NT2/D1 (cell line): ENCODE measurements at regions not wholly inside any gene's neighbourhood (a gene's known extent, or its start where the extent isn't known, plus 50 kb on each side); places are given as distances from the start of the nearest gene placed in this dataset.

Source experiments
- DNase-seq: peaks from one replicate; pipeline ENCODE4 v3.0.0-alpha.2; 2011; ENCODE audit warnings: low read depth, low spot score
- H3K27me3 ChIP-seq: 2 replicates; pipeline ENCODE4 v1.6.0; 2011; ENCODE audit warnings: mild to moderate bottlenecking; ENCODE audit not compliant: insufficient read length, insufficient read depth
- H3K36me3 ChIP-seq: 2 replicates; pipeline ENCODE4 v1.6.1; 2011; ENCODE audit warnings: mild to moderate bottlenecking, low read length, mixed read lengths; ENCODE audit not compliant: insufficient read depth, insufficient read length
- H3K4me1 ChIP-seq: 2 replicates; pipeline ENCODE4 v1.5.1; 2011; ENCODE audit not compliant: insufficient read depth, insufficient read length
- H3K4me3 ChIP-seq: 2 replicates; pipeline ENCODE4 v1.5.1; 2011; ENCODE audit warnings: low read depth; ENCODE audit not compliant: insufficient read length
- H3K9ac ChIP-seq: 2 replicates; pipeline ENCODE4 v1.6.0; 2011; ENCODE audit warnings: low read depth; ENCODE audit not compliant: insufficient read length
- H3K9me3 ChIP-seq: 2 replicates; pipeline ENCODE4 v1.5.1; 2011; ENCODE audit warnings: mild to moderate bottlenecking, low read length; ENCODE audit not compliant: insufficient read depth
- SUZ12 ChIP-seq: IDR thresholded peaks from 2 replicates; pipeline ENCODE4 v1.6.1; 2011; ENCODE audit not compliant: insufficient read length, insufficient read depth; ENCODE audit errors: extremely low read depth
- YY1 ChIP-seq: IDR thresholded peaks from 2 replicates; pipeline ENCODE4 v1.6.1; 2011; ENCODE audit not compliant: insufficient read length, insufficient read depth
- ZNF274 ChIP-seq: IDR thresholded peaks from 2 replicates; pipeline ENCODE4 v1.6.1; 2011; ENCODE audit warnings: mild to moderate bottlenecking, low read depth, low read length

DNA sequence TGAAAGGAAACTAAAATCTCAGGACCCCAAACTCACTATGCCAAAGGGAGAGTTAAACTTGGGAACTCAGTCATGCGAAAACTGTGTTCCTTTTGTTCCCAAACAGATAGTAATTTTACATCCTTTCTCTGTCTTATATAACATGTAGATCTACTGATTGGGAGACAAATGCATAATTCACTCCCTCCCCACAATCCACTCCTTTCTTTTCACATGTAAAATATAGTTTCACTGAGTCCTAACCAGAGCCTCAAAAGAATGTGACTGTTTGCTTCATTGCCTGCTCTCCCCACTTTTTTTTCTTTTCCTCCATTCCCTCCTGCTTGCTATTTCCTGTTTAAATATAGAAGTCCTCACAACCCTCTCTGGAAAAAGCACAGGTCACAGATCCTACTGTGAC lies 699.3 kb upstream of the ADGRL3 start:
- Histone ChIP-seq H3K9me3 (no peaks in the 10 kb centered on the region), H3K27me3 (no peaks in the 10 kb centered on the region), H3K9ac (no peak overlapping the region), H3K4me1 (no peaks in the 10 kb centered on the region), H3K4me3 (no peak overlapping the region), H3K36me3 (no peaks in the 10 kb centered on the region)
- TF ChIP-seq ZNF274 (no peak), YY1 (no peak), SUZ12 (no peak)
- DNase-seq: no peak

DNA sequence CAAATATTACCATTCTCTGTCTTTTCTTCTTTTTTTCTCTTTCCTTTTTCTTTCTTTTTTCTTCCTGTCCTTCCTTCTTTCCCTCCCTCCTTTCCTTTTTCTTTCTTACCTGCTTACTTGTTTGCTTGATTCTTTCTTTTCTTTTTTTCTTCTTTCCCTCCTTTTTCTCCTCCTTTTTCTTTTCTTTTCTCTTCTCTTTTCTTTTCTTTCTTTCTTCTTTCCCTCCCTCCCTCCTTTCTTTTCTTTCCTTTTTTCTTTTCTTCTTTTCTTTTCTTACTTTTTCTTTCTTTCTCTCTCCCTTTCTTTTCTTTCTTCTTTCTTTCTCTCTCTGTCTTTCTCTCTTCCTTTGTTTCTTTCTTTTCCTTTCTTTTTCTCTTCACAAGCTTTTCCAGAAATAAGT lies 697.4 kb upstream of the ADGRL3 start:
- no peaks in the 10 kb centered on the region for H3K27me3 ChIP-seq
- no peaks in the 10 kb centered on the region for H3K36me3 ChIP-seq
- no peak overlapping the region for H3K9ac ChIP-seq
- no peaks in the 10 kb centered on the region for H3K4me1 ChIP-seq
- no peak for DNase-seq
- H3K9me3 ChIP-seq: no peaks in the 10 kb centered on the region
- TF ChIP-seq SUZ12: no peak
- TF ChIP-seq ZNF274: no peak
- no peak for TF ChIP-seq YY1
- H3K4me3 ChIP-seq: no peak overlapping the region

DNA sequence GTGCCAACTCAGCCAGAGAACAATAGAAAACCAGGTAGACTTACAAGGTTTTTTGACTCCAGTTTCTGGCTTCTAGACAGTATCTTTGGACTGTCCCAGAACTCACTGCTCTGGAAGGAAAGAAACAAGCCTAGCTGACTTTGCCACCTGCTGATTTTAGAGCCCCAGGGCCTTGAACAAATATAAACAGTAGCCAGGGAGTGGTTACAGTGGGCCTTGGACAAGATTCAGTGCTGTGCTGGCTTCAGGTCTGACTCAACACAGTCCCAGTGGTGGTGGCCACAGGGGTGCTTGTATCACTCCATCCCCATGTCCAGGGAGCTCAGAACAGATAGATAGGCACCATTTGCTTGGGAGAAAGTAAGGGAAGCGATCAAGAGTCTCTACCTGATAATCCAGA lies 694.1 kb upstream of the ADGRL3 start:
- DNase-seq: no peak
- no peak overlapping the region for H3K9ac ChIP-seq
- H3K36me3 ChIP-seq: no peaks in the 10 kb centered on the region
- no peaks in the 10 kb centered on the region for H3K27me3 ChIP-seq
- H3K4me1 ChIP-seq: no peaks in the 10 kb centered on the region
- no peak for TF ChIP-seq SUZ12
- TF ChIP-seq YY1: no peak
- TF ChIP-seq ZNF274: no peak
- no peaks in the 10 kb centered on the region for H3K9me3 ChIP-seq
- no peak overlapping the region for H3K4me3 ChIP-seq

DNA sequence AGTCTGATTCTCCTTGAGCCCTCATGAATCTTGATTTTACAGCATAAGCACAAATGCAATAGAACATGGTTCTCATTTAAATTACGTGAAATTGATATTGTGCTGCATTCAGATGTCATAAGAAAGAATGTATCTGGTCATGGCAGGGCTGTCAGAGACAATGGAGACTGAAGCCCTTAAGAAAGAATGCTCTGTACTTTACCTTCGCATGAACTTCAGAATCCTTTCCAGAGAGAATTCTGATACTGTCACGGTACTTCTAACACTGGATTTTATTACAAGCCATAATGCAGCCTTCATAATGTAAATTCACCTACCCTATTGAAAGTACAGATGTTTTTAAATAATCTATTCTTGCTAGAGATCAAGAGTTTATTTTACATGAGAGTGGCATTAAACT lies 677.9 kb upstream of the ADGRL3 start:
- H3K4me1 ChIP-seq: no peaks in the 10 kb centered on the region
- no peak for TF ChIP-seq ZNF274
- TF ChIP-seq YY1: no peak
- no peak for TF ChIP-seq SUZ12
- H3K9ac ChIP-seq: no peak overlapping the region
- DNase-seq: no peak
- no peaks in the 10 kb centered on the region for H3K9me3 ChIP-seq
- H3K4me3 ChIP-seq: no peak overlapping the region
- no peaks in the 10 kb centered on the region for H3K36me3 ChIP-seq
- H3K27me3 ChIP-seq: no peaks in the 10 kb centered on the region

DNA sequence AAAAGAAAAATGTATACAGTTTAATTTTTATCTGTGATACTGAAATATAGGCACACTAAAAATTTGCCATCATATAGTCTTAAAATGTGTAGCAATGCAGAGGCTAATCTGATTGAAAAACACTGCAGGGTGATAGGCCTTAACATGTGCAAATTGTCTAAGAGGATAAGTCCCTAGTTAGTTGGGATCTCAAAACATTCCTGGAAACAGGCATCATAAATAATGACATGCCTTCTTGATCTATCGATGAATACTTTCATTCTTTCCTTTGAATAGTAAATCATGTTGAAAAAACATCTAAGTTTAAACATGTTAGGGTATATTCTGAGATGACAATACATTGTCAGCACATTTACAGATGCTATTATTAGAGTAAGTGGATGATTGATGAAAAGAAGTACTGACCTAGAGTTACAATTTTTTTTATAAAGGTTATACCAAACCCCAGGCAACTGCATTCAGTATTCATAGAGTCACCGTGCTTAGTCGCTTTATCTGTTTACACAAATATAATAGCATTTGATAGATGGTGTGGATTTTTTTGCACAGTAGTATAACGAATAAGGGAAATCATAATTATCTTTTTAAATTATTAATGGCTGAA lies 668.2 kb upstream of the ADGRL3 start:
- no peak overlapping the region for H3K9ac ChIP-seq
- H3K27me3 ChIP-seq: no peaks in the 10 kb centered on the region
- no peaks in the 10 kb centered on the region for H3K4me1 ChIP-seq
- no peak for DNase-seq
- no peak for TF ChIP-seq YY1
- no peak for TF ChIP-seq ZNF274
- no peak for TF ChIP-seq SUZ12
- no peak overlapping the region for H3K4me3 ChIP-seq
- H3K36me3 ChIP-seq: no peaks in the 10 kb centered on the region
- H3K9me3 ChIP-seq: no peaks in the 10 kb centered on the region

DNA sequence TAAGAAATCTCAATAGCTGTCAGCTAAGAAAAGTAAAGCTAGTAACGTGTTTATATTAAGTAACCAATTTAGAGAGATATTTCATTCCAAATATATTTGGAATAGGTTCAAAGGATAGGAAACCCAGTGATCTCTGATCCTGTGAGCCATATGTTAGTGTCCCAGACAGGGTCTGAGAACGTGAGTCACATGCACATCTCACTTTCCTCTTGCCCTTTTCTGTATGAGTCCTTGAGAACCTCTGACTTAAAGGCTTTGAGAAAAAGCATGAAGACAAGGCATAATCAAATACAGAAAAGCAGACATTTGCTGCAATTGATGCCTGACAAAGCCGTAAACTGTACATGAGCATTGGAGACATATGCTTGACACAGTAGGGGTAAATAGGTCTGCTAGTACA lies 655.1 kb upstream of the ADGRL3 start:
- H3K9me3 ChIP-seq: no peaks in the 10 kb centered on the region
- no peaks in the 10 kb centered on the region for H3K4me1 ChIP-seq
- no peaks in the 10 kb centered on the region for H3K36me3 ChIP-seq
- no peak for DNase-seq
- no peaks in the 10 kb centered on the region for H3K27me3 ChIP-seq
- TF ChIP-seq YY1 (no peak), ZNF274 (no peak), SUZ12 (no peak)
- H3K9ac ChIP-seq: no peak overlapping the region
- H3K4me3 ChIP-seq: no peak overlapping the region

DNA sequence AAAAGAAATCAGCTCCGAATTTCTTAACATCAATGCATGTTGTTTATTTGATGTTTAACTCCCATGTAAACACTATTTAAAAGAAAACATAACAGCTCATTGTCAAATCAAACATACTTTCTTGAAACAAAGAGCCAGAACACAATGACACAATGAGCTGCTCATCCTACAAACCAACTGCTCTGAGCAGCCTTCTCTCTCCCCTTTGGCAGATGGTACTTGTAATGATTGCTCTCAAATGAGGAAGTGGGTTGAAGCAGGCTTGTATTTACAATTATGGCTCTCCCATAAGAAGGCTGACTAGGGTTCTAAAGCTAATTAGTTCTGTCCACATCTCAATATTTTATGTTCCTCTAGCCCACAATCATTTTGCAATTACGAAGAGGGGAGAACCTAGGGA lies 637.8 kb upstream of the ADGRL3 start:
- TF ChIP-seq YY1 (no peak), SUZ12 (no peak), ZNF274 (no peak)
- no peak overlapping the region for H3K9ac ChIP-seq
- no peaks in the 10 kb centered on the region for H3K9me3 ChIP-seq
- no peaks in the 10 kb centered on the region for H3K27me3 ChIP-seq
- no peaks in the 10 kb centered on the region for H3K4me1 ChIP-seq
- no peak overlapping the region for H3K4me3 ChIP-seq
- no peaks in the 10 kb centered on the region for H3K36me3 ChIP-seq
- DNase-seq: no peak

DNA sequence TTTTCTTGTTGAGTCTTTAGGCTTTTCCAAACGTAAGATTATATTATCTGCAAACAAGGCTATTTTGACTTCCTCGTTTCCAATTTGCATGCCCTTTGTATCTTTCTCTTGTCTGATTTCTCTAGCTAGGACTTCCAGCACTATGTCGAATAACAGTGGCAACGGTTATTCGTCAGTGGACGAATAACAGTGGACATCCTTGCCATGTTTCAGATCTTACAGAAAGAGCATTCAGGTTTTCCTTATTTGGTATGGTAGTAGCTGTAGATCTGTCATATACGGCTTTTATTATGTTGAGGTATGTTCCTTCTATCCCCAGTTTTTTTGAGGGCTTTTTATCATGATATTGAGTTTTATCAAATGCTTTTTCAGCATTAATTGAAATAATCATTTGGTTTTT lies 634.6 kb upstream of the ADGRL3 start:
- DNase-seq: no peak
- Histone ChIP-seq H3K4me3 (no peak overlapping the region), H3K4me1 (no peaks in the 10 kb centered on the region), H3K36me3 (no peaks in the 10 kb centered on the region), H3K9ac (no peak overlapping the region), H3K9me3 (no peaks in the 10 kb centered on the region), H3K27me3 (no peaks in the 10 kb centered on the region)
- TF ChIP-seq YY1: no peak
- TF ChIP-seq ZNF274: no peak
- TF ChIP-seq SUZ12: no peak
